ENCODE measurements at regions not wholly inside any gene's neighbourhood (a gene's known extent, or its start where the extent isn't known, plus 50 kb on each side); places are given as distances from the start of the nearest gene placed in this dataset.
A peak's percentile ranks its signal among the peaks of the same experiment; 100 is the strongest.

DNA sequence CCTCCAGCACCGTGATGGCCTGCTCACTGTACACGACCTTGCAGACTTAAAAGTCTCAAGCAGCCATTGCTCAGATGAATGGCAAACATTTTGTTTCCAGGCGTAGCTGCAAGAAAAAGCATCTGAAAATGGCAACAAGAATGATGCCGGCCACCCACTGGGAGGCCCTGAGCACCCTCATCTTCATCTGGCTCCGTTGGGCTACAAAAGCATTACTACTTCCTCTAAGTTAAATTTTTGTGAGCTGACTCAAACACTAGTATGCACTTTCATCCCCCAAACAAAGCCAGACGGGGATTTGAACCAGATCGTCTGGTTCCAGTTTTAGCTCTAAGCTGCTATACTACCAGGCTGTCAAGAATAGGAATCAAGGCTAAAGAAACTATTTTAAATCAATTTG lies 116.6 kb upstream of the CDK1 start:
- ChIA-PET POLR2A (no interaction called here), CTCF (interaction anchor here (0.6 to 1.3 kb wide), 2 partner anchors 96 to 105 kb away, joined by 3 read pairs; no protein-coding TSS in a partner anchor)
- no peaks in the 10 kb centered on the region for H3K9me3 Mint-ChIP-seq
- H3K27me3 Mint-ChIP-seq, result no peaks in the 10 kb centered on the region
- no peak overlapping the region for H3K4me3 Mint-ChIP-seq
- H3K27ac Mint-ChIP-seq, result no peak overlapping the region
- no peak for DNase-seq
- H3K36me3 Mint-ChIP-seq (ENCODE audit: low read depth), result no peaks in the 10 kb centered on the region
- H3K4me1 Mint-ChIP-seq, result peaks cover 17% of the 10 kb centered on the region

DNA sequence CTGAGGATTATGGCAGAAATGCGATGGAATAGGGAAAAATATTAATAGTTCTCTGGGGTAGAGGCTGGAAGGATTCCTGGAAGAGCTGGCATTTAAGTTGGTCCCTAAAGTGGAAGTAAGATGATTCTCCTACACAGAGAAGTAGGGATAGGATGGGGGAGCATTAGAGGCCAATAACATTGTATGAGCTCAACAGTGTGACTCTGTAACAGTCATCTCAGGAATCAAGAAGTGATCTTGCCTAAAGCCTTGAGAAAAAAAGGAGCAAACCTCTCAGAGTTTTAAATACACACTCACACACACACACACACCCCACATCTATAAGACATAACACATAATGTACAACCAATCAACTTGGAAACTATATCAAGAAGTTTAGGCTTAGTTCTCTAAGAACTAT lies 117.7 kb upstream of the CDK1 start:
- Mint-ChIP-seq H3K4me1 (peaks cover 17% of the 10 kb centered on the region), H3K4me3 (no peak overlapping the region), H3K9me3 (no peaks in the 10 kb centered on the region), H3K36me3 (ENCODE audit: low read depth) (no peaks in the 10 kb centered on the region), H3K27ac (no peak overlapping the region), H3K27me3 (no peaks in the 10 kb centered on the region)
- DNase-seq, result no peak
- ChIA-PET POLR2A (no interaction called here), CTCF (no interaction called here)

DNA sequence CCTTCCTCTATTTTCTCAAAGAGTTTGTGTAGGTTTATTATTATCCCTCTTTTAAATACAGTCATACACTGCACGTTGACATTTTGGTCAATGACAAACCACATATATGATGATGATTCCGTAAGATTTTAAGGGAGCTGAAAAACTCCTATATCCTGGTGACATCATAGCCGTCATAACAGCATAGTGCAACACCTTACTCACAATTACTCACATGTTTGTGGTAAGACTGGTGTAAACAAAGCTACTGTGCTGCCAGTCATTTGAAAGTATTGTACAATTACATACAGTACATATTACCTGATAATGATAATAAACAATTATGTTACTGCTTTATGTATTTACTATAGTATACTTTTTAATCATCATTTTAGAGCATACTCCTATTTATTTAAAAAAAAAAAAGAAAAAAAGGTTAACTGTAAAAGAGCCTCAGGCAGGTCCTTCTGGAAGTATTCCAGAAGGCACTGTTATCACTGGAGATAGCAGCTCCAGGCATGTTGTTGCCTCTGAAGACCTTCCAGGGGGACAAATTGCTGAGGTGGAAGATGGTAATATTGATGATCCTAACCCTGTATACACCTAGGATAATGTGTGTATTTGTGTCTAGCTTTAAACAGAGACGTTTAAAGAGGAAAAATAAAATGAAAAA lies 123.3 kb upstream of the CDK1 start:
- H3K27me3 Mint-ChIP-seq, result no peaks in the 10 kb centered on the region
- H3K27ac Mint-ChIP-seq, result no peak overlapping the region
- ChIA-PET CTCF (interaction anchor here (0.6 to 1.0 kb wide), 3 partner anchors 9 to 1096 kb away, joined by 3 to 4 read pairs (median 3); no protein-coding TSS in a partner anchor), POLR2A (interaction anchor here (1.6 kb wide), 1 partner anchor 123 kb away, joined by 5 read pairs; the partner anchor contains the start of gene CDK1)
- H3K36me3 Mint-ChIP-seq (ENCODE audit: low read depth), result no peaks in the 10 kb centered on the region
- no peaks in the 10 kb centered on the region for H3K4me1 Mint-ChIP-seq
- no peaks in the 10 kb centered on the region for H3K9me3 Mint-ChIP-seq
- DNase-seq, result no peak
- no peak overlapping the region for H3K4me3 Mint-ChIP-seq

DNA sequence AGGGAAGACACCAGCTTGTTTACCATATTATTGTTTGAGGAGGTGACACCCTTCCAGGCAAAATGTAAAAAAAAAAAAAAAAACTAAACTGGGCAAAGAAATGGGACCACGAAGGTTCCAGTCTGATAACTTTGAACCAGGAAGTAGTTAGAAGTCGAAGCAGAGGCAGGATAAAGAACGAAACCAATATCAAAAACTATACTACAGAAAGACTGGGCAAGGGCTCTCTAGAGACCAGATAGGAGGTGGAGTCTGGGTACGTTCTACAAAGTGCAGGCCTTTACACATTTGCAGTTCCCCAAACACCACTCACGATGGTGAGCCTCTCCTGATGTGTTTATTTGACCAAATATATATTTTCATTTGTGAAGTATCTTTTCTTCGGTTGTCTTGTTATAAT lies 125.7 kb upstream of the CDK1 start:
- no peak for DNase-seq
- Mint-ChIP-seq H3K4me3 (no peak overlapping the region), H3K27ac (no peak overlapping the region), H3K36me3 (ENCODE audit: low read depth) (no peaks in the 10 kb centered on the region), H3K27me3 (no peaks in the 10 kb centered on the region), H3K9me3 (no peaks in the 10 kb centered on the region), H3K4me1 (peaks cover 2% of the 10 kb centered on the region)
- ChIA-PET POLR2A (no interaction called here), CTCF (interaction anchor here (1.0 to 1.3 kb wide), 2 partner anchors 31 to 116 kb away, joined by 3 read pairs; no protein-coding TSS in a partner anchor)

DNA sequence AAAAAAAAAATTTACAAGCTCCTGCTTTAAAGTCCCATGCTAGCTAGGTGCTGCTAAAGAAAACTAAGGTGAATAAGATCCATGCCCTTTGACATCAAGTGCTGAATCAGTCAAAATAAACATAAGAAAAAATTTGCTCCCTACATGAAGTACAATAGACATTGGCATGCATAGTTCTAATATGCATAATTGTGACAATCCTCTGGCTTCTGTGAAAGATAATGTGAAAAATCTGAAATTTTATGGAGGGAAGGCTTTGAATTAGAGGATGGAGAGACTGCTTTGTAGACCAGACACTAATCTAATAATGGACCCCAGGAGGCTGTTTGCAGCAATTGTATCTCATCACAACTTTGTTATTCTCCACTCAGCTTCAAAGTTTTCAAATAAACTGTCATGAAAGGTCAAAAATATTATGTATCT lies 127.9 kb upstream of the CDK1 start:
- CTCF ChIA-PET, result interaction anchor here (1.1 to 1.8 kb wide), 4 partner anchors 14 to 536 kb away, joined by 3 to 5 read pairs (median 4); no protein-coding TSS in a partner anchor
- Mint-ChIP-seq H3K36me3 (ENCODE audit: low read depth) (no peaks in the 10 kb centered on the region), H3K27me3 (no peaks in the 10 kb centered on the region), H3K4me1 (peaks cover 3% of the 10 kb centered on the region), H3K4me3 (no peak overlapping the region), H3K9me3 (no peaks in the 10 kb centered on the region), H3K27ac (no peak overlapping the region)
- POLR2A ChIA-PET, result interaction anchor here (0.7 kb wide), 1 partner anchor 13 kb away, joined by 4 read pairs; no protein-coding TSS in a partner anchor
- DNase-seq, result no peak

DNA sequence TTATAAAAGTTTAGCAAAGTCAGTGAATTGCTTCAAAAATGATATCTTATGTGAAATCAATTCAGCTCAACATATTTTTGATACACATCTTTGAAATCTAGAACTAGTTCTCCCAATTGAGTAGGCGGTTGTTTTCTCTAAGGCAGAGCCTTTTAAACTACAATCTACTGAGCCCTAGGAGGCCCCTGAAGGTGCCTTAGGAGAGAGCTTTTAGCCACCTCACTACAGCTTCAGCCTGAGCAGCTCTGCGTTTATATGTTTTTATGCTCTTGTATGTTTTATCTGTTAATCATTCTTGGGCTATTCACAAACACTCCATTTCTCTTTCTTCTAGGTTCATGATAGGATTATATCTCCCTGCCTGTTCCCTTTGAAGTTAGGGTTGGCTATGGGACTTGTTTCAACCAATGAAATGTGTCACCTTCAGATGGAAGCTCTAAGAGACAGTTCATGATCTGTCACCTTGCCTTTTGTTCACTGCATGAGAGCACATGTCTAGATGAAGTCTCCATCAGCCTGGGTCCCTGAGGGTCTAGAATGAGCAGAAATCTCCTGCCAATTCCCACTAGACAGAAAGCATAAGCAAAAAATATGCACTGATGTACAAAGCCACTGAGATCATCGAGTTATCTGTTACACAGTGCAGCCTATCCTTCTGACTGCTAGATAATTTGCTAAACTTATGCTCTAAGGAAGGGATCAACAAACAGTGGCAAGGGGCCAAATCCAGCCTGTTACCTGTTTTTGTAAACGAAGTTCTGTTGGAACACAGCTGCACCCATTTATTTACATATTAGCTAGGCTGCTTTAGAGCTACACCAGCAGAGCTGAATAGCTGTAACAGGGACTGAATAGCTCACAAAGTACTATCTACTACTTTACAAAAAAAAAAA lies 128.5 kb upstream of the CDK1 start:
- Mint-ChIP-seq H3K27ac (no peak overlapping the region), H3K4me3 (no peak overlapping the region), H3K4me1 (peaks cover 3% of the 10 kb centered on the region), H3K27me3 (no peaks in the 10 kb centered on the region), H3K9me3 (no peaks in the 10 kb centered on the region), H3K36me3 (ENCODE audit: low read depth) (no peaks in the 10 kb centered on the region)
- DNase-seq, result no peak
- POLR2A ChIA-PET, result interaction anchor here (0.7 kb wide), 1 partner anchor 14 kb away, joined by 4 read pairs; no protein-coding TSS in a partner anchor
- CTCF ChIA-PET, result interaction anchor here (0.8 to 1.9 kb wide), 12 partner anchors 13 to 1023 kb away, joined by 3 to 7 read pairs (median 4); no protein-coding TSS in a partner anchor

DNA sequence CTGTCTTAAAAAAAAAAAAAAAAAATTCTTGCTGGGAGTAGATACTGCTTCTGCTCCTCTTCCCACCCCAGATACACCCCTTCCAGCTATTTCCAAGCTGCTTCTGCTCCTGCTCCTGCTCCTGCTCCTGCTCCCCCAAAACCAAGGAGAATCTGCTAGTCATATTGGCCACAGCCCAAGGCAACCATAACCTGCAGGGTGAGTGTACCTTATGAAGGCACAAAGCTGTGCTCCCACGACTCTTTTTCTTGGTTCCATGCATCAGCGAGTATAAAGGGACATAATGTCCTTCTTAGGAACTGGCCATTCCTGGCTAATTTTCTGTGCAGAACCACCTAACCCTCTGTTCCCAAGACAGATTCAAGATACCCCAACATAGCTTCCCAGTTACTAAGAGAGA lies 129.5 kb upstream of the CDK1 start:
- POLR2A ChIA-PET, result no interaction called here
- Mint-ChIP-seq H3K27ac (no peak overlapping the region), H3K9me3 (no peaks in the 10 kb centered on the region), H3K36me3 (ENCODE audit: low read depth) (no peaks in the 10 kb centered on the region), H3K4me3 (no peak overlapping the region), H3K27me3 (no peaks in the 10 kb centered on the region), H3K4me1 (peaks cover 6% of the 10 kb centered on the region)
- CTCF ChIA-PET, result interaction anchor here (0.8 to 1.9 kb wide), 9 partner anchors 13 to 445 kb away, joined by 3 to 7 read pairs (median 4); no protein-coding TSS in a partner anchor
- DNase-seq, result no peak

DNA sequence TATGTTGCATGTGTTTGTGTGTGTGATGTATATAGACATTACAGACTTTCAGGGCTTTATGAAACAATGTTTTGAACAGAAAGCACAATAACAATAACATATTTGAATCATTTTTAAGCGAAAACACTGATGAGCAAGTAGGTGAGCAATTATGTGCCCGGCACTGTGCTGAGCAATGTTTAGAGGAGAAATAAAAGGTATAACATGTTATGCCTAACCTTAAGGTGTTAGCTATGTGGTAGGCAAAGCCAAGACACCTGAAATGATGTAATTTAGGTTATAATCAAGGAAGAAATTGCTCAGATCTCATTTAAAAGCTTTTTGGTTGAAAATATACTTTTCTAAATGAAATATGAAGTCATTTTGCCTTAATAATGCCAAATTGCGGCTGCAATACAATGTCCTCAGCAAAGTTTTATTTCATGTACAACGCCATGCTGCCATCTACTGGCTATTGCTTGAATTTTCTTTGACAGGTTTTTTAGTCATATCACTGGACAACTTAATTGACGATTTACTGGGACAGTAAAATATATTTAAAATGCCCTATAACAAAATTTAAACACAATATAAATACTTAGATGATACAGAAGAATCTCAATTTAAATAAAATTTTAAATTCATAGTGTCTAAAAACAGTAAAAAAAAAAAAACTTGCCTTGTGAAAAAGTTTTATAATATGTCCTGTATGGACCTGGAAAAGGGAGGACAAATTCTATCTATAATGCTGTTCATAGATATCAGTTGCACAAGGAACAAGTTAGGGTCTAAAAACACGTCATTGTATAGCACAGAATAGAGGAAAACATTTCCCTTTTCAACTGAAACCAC lies 131.1 kb upstream of the CDK1 start:
- Mint-ChIP-seq H3K4me1 (peaks cover 6% of the 10 kb centered on the region), H3K9me3 (no peaks in the 10 kb centered on the region), H3K27ac (no peak overlapping the region), H3K4me3 (no peak overlapping the region), H3K27me3 (no peaks in the 10 kb centered on the region), H3K36me3 (ENCODE audit: low read depth) (no peaks in the 10 kb centered on the region)
- POLR2A ChIA-PET, result interaction anchor here (1.3 kb wide), 1 partner anchor 19 kb away, joined by 3 read pairs; no protein-coding TSS in a partner anchor
- DNase-seq, result peak; percentile 38
- CTCF ChIA-PET, result interaction anchor here (0.7 to 4.0 kb wide), 19 partner anchors 11 to 547 kb away, joined by 3 to 42 read pairs (median 4); no protein-coding TSS in a partner anchor

DNA sequence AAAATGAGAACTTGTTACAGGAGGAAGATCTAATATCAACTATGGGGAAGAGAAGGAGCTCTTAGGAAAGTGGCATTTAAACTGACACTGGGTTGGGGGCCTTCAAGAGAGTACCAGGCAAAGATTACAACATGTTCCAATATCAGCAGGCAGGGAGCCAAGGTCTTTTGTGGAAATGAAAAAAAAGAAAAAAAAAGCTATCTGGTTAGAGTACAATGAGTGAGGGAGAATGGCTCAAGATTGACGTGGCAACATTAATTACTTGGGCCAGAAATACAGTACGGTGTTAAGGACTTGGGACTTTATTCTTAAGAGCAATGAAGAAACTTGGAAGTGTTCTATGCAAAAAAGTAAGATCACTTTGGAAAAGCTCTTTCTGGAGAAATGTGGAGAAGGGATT lies 132.3 kb upstream of the CDK1 start:
- Mint-ChIP-seq H3K4me3 (no peak overlapping the region), H3K27ac (no peak overlapping the region), H3K9me3 (no peaks in the 10 kb centered on the region), H3K36me3 (ENCODE audit: low read depth) (no peaks in the 10 kb centered on the region), H3K4me1 (peaks cover 6% of the 10 kb centered on the region), H3K27me3 (no peaks in the 10 kb centered on the region)
- CTCF ChIA-PET, result interaction anchor here (0.9 to 4.0 kb wide), 18 partner anchors 9 to 546 kb away, joined by 3 to 42 read pairs (median 4); no protein-coding TSS in a partner anchor
- POLR2A ChIA-PET, result interaction anchor here (1.0 to 1.3 kb wide), 2 partner anchors 18 to 132 kb away, joined by 3 to 4 read pairs; partner anchors contain the start of gene CDK1
- DNase-seq, result no peak

DNA sequence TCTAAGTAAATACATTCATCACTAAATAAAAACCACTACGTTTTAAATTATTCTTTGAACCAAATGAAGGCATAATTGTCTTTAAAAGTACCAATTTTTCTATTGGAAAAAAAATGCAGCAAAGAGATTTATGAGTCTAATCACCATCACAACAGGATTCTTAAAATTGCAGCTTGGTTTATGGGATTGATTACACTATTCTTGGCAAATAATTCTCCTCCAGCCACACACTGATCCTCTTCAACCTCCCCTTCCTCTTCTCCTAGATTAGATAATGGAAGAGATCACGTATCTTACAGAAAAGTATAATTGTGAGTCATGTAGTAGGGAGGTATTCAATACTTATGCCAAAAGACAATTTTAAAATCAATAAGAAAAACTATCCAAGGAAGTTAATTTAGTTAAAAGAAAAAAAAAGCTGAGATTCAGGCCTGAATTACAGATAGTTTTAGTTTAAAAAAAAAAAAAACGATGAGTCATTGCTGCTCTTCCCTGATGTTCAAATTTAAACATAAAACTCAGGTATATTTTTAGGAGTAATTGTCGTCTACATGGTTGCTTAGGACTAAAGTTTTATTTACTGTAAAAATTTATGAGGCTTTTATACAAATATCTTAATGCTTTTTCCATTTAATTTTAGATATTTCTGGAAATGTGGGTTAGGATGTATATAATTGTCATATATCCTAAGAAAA lies 133.7 kb upstream of the CDK1 start:
- no peak for DNase-seq
- no peaks in the 10 kb centered on the region for H3K36me3 Mint-ChIP-seq (ENCODE audit: low read depth)
- CTCF ChIA-PET, result interaction anchor here (1.3 to 4.0 kb wide), 3 partner anchors 125 to 545 kb away, joined by 4 to 42 read pairs (median 7); no protein-coding TSS in a partner anchor
- POLR2A ChIA-PET, result no interaction called here
- peaks cover 6% of the 10 kb centered on the region for H3K4me1 Mint-ChIP-seq
- H3K27me3 Mint-ChIP-seq, result no peaks in the 10 kb centered on the region
- H3K9me3 Mint-ChIP-seq, result no peaks in the 10 kb centered on the region
- no peak overlapping the region for H3K27ac Mint-ChIP-seq
- no peak overlapping the region for H3K4me3 Mint-ChIP-seq

DNA sequence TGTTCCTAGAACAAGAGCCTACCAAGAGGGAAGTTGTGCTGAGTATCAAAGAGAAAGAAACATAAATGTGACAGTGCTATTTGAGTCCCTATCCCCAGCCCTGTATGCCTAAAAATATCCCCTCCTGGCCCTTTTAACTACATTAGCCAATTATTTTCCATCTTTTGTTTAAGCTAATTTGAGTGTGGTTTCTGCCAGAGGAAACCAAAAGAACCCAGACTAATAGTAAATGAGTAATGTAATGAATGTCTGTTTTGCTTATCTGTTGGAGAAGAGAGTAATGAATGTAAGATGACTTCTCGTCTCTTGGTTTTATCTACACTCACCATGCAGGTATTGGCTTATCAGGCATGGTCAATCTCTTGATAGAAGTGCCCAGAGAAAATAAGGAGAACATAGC lies 134.4 kb upstream of the CDK1 start:
- ChIA-PET POLR2A (no interaction called here), CTCF (no interaction called here)
- H3K27me3 Mint-ChIP-seq, result no peaks in the 10 kb centered on the region
- H3K27ac Mint-ChIP-seq, result no peak overlapping the region
- DNase-seq, result no peak
- H3K4me1 Mint-ChIP-seq, result peaks cover 6% of the 10 kb centered on the region
- H3K4me3 Mint-ChIP-seq, result no peak overlapping the region
- H3K36me3 Mint-ChIP-seq (ENCODE audit: low read depth), result no peaks in the 10 kb centered on the region
- H3K9me3 Mint-ChIP-seq, result no peaks in the 10 kb centered on the region

DNA sequence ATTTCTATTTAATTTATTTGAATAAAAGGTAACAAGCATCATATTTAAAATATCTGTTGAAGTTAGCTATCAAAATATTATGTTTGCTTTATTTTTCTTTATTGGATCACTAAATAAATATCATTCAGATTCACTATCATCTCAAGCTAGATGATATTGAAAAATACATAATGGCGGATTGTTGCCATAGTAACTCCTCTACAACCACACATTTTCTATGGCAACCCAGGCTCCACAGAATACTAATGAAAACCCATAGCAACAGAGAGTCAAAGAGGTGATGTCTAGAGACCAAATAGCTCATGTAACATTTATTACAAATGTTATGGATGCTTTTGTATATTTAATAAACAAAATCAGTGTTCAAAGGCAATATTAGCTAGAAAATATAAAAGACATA lies 148.9 kb upstream of the CDK1 start:
- Mint-ChIP-seq H3K27ac (no peak overlapping the region), H3K4me3 (no peak overlapping the region), H3K9me3 (peaks cover 2% of the 10 kb centered on the region), H3K27me3 (no peaks in the 10 kb centered on the region), H3K4me1 (no peaks in the 10 kb centered on the region), H3K36me3 (ENCODE audit: low read depth) (no peaks in the 10 kb centered on the region)
- DNase-seq, result no peak
- POLR2A ChIA-PET, result no interaction called here
- CTCF ChIA-PET, result no interaction called here
